Stomach (tissue), 8 donors: ENCODE measurements at regions not wholly inside any gene's neighbourhood (a gene's known extent, or its start where the extent isn't known, plus 50 kb on each side); places are given as distances from the start of the nearest gene placed in this dataset.

Source experiments
- DNase-seq, 2 donors: peaks; one replicate each; pipeline versions ENCODE4 v3.0.0 to v3.0.0-alpha.2; 2013 to 2019
- H3K27ac ChIP-seq, 5 donors: fragments of 200-600 bp in 4 of 5; sonication (generic) in 4 of 5; one replicate each; pipeline ENCODE4 v1.5.1; 2013 to 2019; ENCODE audit warnings: mild to moderate bottlenecking in 1 of 5, moderate library complexity in 1 of 5
- H3K27me3 ChIP-seq, 3 donors: fragments of 200-600 bp; sonication (generic); one replicate each; pipeline ENCODE4 v1.5.1; 2017 to 2019; ENCODE audit warnings: mixed run types in 1 of 3
- H3K36me3 ChIP-seq, 4 donors: fragments of 200-600 bp; sonication (generic); 1 replicate in 3 of 4; 2 replicates in 1 of 4; pipeline ENCODE4 v1.5.1; 2016 to 2019
- H3K4me1 ChIP-seq, 4 donors: fragments of 200-600 bp; sonication (generic); one replicate each; pipeline ENCODE4 v1.5.1; 2016 to 2019
- H3K4me3 ChIP-seq, 4 donors: fragments of 200-600 bp; sonication (generic) in 3 of 4; one replicate each; pipeline ENCODE4 v1.5.1; 2016 to 2019; ENCODE audit warnings: mild to moderate bottlenecking in 1 of 4
- H3K9me3 ChIP-seq, 4 donors: fragments of 200-600 bp; sonication (generic); one replicate each; pipeline ENCODE4 v1.5.1; 2016 to 2019
- CTCF ChIP-seq, 7 experiments: fragments of 450-650 bp in 4 of 7; fragments of 200-600 bp in 3 of 7; sonication (generic) in 3 of 7; IDR thresholded peaks; one replicate each; pipeline ENCODE4 v1.5.1; 2016 to 2019; ENCODE audit warnings: antibody characterized with exemption in 7 of 7, control low read depth in 2 of 7, mild to moderate bottlenecking in 1 of 7
- EP300 ChIP-seq: sonication (generic); formaldehyde crosslinking; IDR thresholded peaks from one replicate; pipeline ENCODE4 v1.6.1; 2017; ENCODE audit warnings: antibody characterized with exemption
- POLR2A ChIP-seq, 4 donors: fragments of 450-650 bp; IDR thresholded peaks; one replicate each; pipeline ENCODE4 v1.6.1; 2016; ENCODE audit warnings: antibody characterized with exemption in 4 of 4, control low read depth in 2 of 4, mild to moderate bottlenecking in 1 of 4, moderate library complexity in 1 of 4
- POLR2AphosphoS5 ChIP-seq, 3 donors: sonication (generic); formaldehyde crosslinking; IDR thresholded peaks; one replicate each; pipeline ENCODE4 v1.6.1; 2016; ENCODE audit warnings: antibody characterized with exemption in 3 of 3
- WGBS, 5 donors: extraction: QIAGEN DNeasy Blood & Tissue Kit in 3 of 5; methylation state at CpG; one replicate each; pipeline versions ENCODE4 v1.1.5 to v1.1.7; 2013 to 2018; 5-methylcytosine and 5-hydroxymethylcytosine counted together
- intact Hi-C: fragments of 100-400 bp; cut with DNase I; formaldehyde crosslinking; loops from one replicate; pipeline ENCODE4 v1.15.1; 2023; ENCODE audit warnings: low total_unique reads
- donor health status: healthy with polysubstance abuse.
- donor health status: Bipolar disorder and iron deficiency.
- donor health status: healthy.

DNA sequence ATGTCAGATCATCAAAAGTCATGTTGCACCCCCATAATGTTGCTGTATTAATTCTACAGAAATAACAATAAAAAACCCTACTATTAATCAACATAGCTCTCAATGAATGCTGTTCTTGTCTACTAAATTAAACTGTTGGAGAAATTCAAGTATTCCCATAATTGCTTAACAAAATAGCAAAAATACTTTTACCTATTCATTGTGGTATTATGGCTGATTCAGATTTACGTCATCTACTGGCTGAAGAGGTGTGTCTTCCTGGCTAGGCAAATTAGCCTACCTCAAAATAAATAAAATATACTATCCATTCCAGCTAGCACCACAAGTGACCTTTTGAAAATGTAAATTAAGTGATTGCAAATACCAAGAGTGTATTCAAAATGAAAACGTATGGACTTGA lies 249.4 kb downstream of the MEIS1 start:
- Histone ChIP-seq H3K4me3 (no peak overlapping the region), H3K9me3 (no peaks in the 10 kb centered on the region), H3K27ac (no peak overlapping the region), H3K36me3 (no peaks in the 10 kb centered on the region), H3K4me1 (peaks cover 0 to 3% (median 0%) of the 10 kb centered on the region in 4 donors), H3K27me3 (no peaks in the 10 kb centered on the region)
- intact Hi-C loops = no loop called here
- no peak for TF ChIP-seq EP300
- no peak for TF ChIP-seq CTCF (IDR thresholded peaks at IDR 0.05)
- TF ChIP-seq POLR2A (IDR thresholded peaks at IDR 0.05) = no peak
- no peak for TF ChIP-seq POLR2AphosphoS5 (IDR thresholded peaks at IDR 0.05)
- 74 to 89% (median 81%) methylated on average over 2 of the region's 2 CpGs for WGBS, 5 donors
- no peak for DNase-seq

GRCh38 chr2:66686755-66687154 lies 251.8 kb downstream of the MEIS1 start:
- Histone ChIP-seq H3K9me3 (no peaks in the 10 kb centered on the region), H3K27me3 (no peaks in the 10 kb centered on the region), H3K27ac (peak overlapping the region in 2 of 5 donors; percentile 9 to 73), H3K4me1 (peaks cover 0 to 4% (median 0%) of the 10 kb centered on the region in 4 donors), H3K4me3 (no peak overlapping the region), H3K36me3 (no peaks in the 10 kb centered on the region)
- intact Hi-C loops = no loop called here
- WGBS, 5 donors = 67 to 74% (median 70%) methylated on average over 2 of the region's 2 CpGs
- DNase-seq = no peak
- TF ChIP-seq CTCF (IDR thresholded peaks at IDR 0.05) = no peak
- TF ChIP-seq EP300 = no peak
- no peak for TF ChIP-seq POLR2AphosphoS5 (IDR thresholded peaks at IDR 0.05)
- TF ChIP-seq POLR2A (IDR thresholded peaks at IDR 0.05) = no peak

- Histone ChIP-seq H3K4me1 (peaks cover 0 to 4% (median 0%) of the 10 kb centered on the region in 4 donors), H3K9me3 (no peaks in the 10 kb centered on the region), H3K36me3 (no peaks in the 10 kb centered on the region), H3K4me3 (no peak overlapping the region), H3K27me3 (no peaks in the 10 kb centered on the region), H3K27ac (peak overlapping the region in 3 of 5 donors; percentile 5 to 73 (median 52))
- TF ChIP-seq POLR2A (IDR thresholded peaks at IDR 0.05) (no peak), POLR2AphosphoS5 (IDR thresholded peaks at IDR 0.05) (no peak), EP300 (no peak)
- WGBS, 5 donors = 89 to 92% (median 90%) methylated on average over 8 of the region's 8 CpGs
- intact Hi-C loops = no loop called here
- no peak for DNase-seq
These were observed 254.0 kb downstream of the MEIS1 start for GRCh38 chr2:66688951-66689350.

- 47 to 73% (median 54%) methylated on average over 5 of the region's 5 CpGs for WGBS, 5 donors
- Histone ChIP-seq H3K9me3 (no peaks in the 10 kb centered on the region), H3K4me3 (no peak overlapping the region), H3K36me3 (no peaks in the 10 kb centered on the region), H3K27ac (peak overlapping the region in 3 of 5 donors; percentile 43 to 73 (median 52)), H3K27me3 (no peaks in the 10 kb centered on the region), H3K4me1 (peaks cover 0 to 4% (median 0%) of the 10 kb centered on the region in 4 donors)
- intact Hi-C loops = no loop called here
- TF ChIP-seq EP300 (no peak), CTCF (IDR thresholded peaks at IDR 0.05) (no peak), POLR2A (IDR thresholded peaks at IDR 0.05) (no peak), POLR2AphosphoS5 (IDR thresholded peaks at IDR 0.05) (no peak)
- DNase-seq = no peak
These were observed 254.6 kb downstream of the MEIS1 start for GRCh38 chr2:66689456-66690051.
